WTC11 (cell line): ENCODE measurements at regions not wholly inside any gene's neighbourhood (a gene's known extent, or its start where the extent isn't known, plus 50 kb on each side); places are given as distances from the start of the nearest gene placed in this dataset.

Source experiments
- ATAC-seq: fragments of 200-7000 bp; cut with Tn5 transposase; 2 replicates; pipeline ENCODE4 v1.10.0; 2021; ENCODE audit warnings: mild to moderate bottlenecking, moderate library complexity
- CTCF ChIA-PET: fragments of 300-600 bp; sonication (Branson Sonifier 250); formaldehyde crosslinking; loops from one replicate; lab custom pipeline; 2021; ENCODE audit warnings: antibody characterized with exemption; lab: Charles Lee
- POLR2A ChIA-PET: fragments of 350-600 bp; sonication (Branson Sonifier 250); formaldehyde crosslinking; loops from one replicate; lab custom pipeline; 2021; ENCODE audit warnings: antibody characterized with exemption; lab: Charles Lee
- DNase-seq: peaks from one replicate; pipeline ENCODE4 v3.0.0; 2021; ENCODE audit warnings: low spot score
- H3K27ac Mint-ChIP-seq: 2 replicates; pipeline ENCODE4 v1.8.0; 2021; ENCODE audit warnings: mixed read lengths
- H3K27me3 Mint-ChIP-seq: 2 replicates; pipeline ENCODE4 v1.8.0; 2021; ENCODE audit warnings: low read depth, mild to moderate bottlenecking, moderate library complexity, mixed read lengths
- H3K36me3 Mint-ChIP-seq: 2 replicates; pipeline ENCODE4 v1.8.0; 2021; ENCODE audit warnings: mixed read lengths
- H3K4me1 Mint-ChIP-seq: 2 replicates; pipeline ENCODE4 v1.8.0; 2022; ENCODE audit warnings: mixed read lengths
- H3K4me3 Mint-ChIP-seq: 2 replicates; pipeline ENCODE4 v1.8.0; 2021; ENCODE audit warnings: mild to moderate bottlenecking, moderate library complexity, mixed read lengths
- H3K9me3 Mint-ChIP-seq: 2 replicates; pipeline ENCODE4 v1.8.0; 2021; ENCODE audit warnings: mixed read lengths
- CREM ChIP-seq: sonication (generic); formaldehyde crosslinking; IDR thresholded peaks from 2 replicates; pipeline ENCODE4 v1.8.1; 2022; ENCODE audit warnings: mild to moderate bottlenecking, missing genetic modification reagents, moderate library complexity
- CTCF ChIP-seq: fragments of 200-600 bp; IDR thresholded peaks from 2 replicates; pipeline ENCODE4 v1.8.0; 2022; ENCODE audit warnings: antibody characterized with exemption
- E2F1 ChIP-seq: sonication (generic); formaldehyde crosslinking; IDR thresholded peaks from 2 replicates; pipeline ENCODE4 v1.8.0; 2022; ENCODE audit warnings: mild to moderate bottlenecking, missing genetic modification reagents
- FOXJ3 ChIP-seq: sonication (generic); formaldehyde crosslinking; IDR thresholded peaks from 2 replicates; pipeline ENCODE4 v1.9.0; 2021; ENCODE audit warnings: missing genetic modification reagents, mild to moderate bottlenecking, borderline replicate concordance
- FOXK1 ChIP-seq: sonication (generic); formaldehyde crosslinking; IDR thresholded peaks from 2 replicates; pipeline ENCODE4 v1.8.0; 2022; ENCODE audit warnings: mild to moderate bottlenecking, moderate library complexity, missing genetic modification reagents
- FOXP4 ChIP-seq: sonication (generic); formaldehyde crosslinking; IDR thresholded peaks from 2 replicates; pipeline ENCODE4 v1.8.0; 2022; ENCODE audit warnings: mild to moderate bottlenecking, missing genetic modification reagents
- JUN ChIP-seq: sonication (generic); formaldehyde crosslinking; IDR thresholded peaks from 2 replicates; pipeline ENCODE4 v1.8.0; 2023; ENCODE audit warnings: mild to moderate bottlenecking, missing genetic modification reagents
- NFATC4 ChIP-seq: fragments of 250-450 bp; sonication (Bioruptor Pico); IDR thresholded peaks from 2 replicates; pipeline ENCODE4 v1.9.0; 2021; ENCODE audit warnings: mild to moderate bottlenecking
- PRDM15 ChIP-seq: sonication (generic); formaldehyde crosslinking; IDR thresholded peaks from 2 replicates; pipeline ENCODE4 v1.8.0; 2022; ENCODE audit warnings: missing genetic modification reagents
- STAT6 ChIP-seq: sonication (generic); formaldehyde crosslinking; conservative IDR thresholded peaks from 2 replicates; pipeline ENCODE4 v1.8.1; 2023; ENCODE audit warnings: mild to moderate bottlenecking, low read depth, missing genetic modification reagents, moderate library complexity
- ZBTB21 ChIP-seq: sonication (generic); formaldehyde crosslinking; IDR thresholded peaks from 2 replicates; pipeline ENCODE4 v1.8.1; 2023; ENCODE audit warnings: mild to moderate bottlenecking, missing genetic modification reagents, borderline replicate concordance
- ZBTB43 ChIP-seq: sonication (generic); formaldehyde crosslinking; IDR thresholded peaks from 2 replicates; pipeline ENCODE4 v1.8.1; 2023; ENCODE audit warnings: mild to moderate bottlenecking, missing genetic modification reagents
- ZMAT4 ChIP-seq: fragments of 250-450 bp; sonication (Bioruptor Pico); IDR thresholded peaks from 2 replicates; pipeline ENCODE4 v1.9.0; 2021; ENCODE audit warnings: mild to moderate bottlenecking
- ZNF281 ChIP-seq: sonication (generic); formaldehyde crosslinking; IDR thresholded peaks from 2 replicates; pipeline ENCODE4 v1.8.0; 2023; ENCODE audit warnings: mild to moderate bottlenecking, missing genetic modification reagents
- ZNF423 ChIP-seq: fragments of 250-450 bp; sonication (Bioruptor Pico); IDR thresholded peaks from 2 replicates; pipeline ENCODE4 v2.1.2; 2022; ENCODE audit warnings: mild to moderate bottlenecking, moderate library complexity
- ZNF671 ChIP-seq: fragments of 250-450 bp; sonication (Bioruptor Pico); IDR thresholded peaks from 2 replicates; pipeline ENCODE4 v1.8.0; 2021; ENCODE audit warnings: mild to moderate bottlenecking

- TF ChIP-seq ZBTB43 (CRISPR knock-in tag) (no peak), FOXP4 (CRISPR knock-in tag) (no peak), ZMAT4 (CRISPR knock-in tag) (no peak), NFATC4 (CRISPR knock-in tag) (no peak), FOXK1 (CRISPR knock-in tag) (no peak), ZNF281 (CRISPR knock-in tag) (no peak), ZBTB21 (no peak), PRDM15 (CRISPR knock-in tag) (no peak)
Measured at GRCh38 chr12:88801227-88802095, 221.2 kb upstream of the KITLG start (continued).

- Mint-ChIP-seq H3K9me3 (peaks cover 58% of the 10 kb centered on the region), H3K27ac (no peak overlapping the region), H3K36me3 (peaks cover 34% of the 10 kb centered on the region), H3K27me3 (peaks cover 7% of the 10 kb centered on the region), H3K4me3 (no peak overlapping the region), H3K4me1 (no peaks in the 10 kb centered on the region)
- no peak for DNase-seq
- no peak for ATAC-seq
- CTCF ChIA-PET = no interaction called here
- POLR2A ChIA-PET = no interaction called here
- TF ChIP-seq ZNF423 (CRISPR knock-in tag) (no peak), STAT6 (CRISPR knock-in tag) (no peak), CTCF (no peak), ZNF671 (no peak), JUN (no peak), NFATC4 (CRISPR knock-in tag) (no peak), FOXJ3 (CRISPR knock-in tag) (no peak), E2F1 (CRISPR knock-in tag) (no peak), CREM (CRISPR knock-in tag) (no peak)
Measured at GRCh38 chr12:88793096-88793495, 212.8 kb upstream of the KITLG start.
